Stimulated activated CD4-positive, alpha-beta T cell treated with anti-CD3 and anti-CD28 coated beads, Interleukin-2, amount 100 ng/mL, for 4 hours (primary cell): ENCODE measurements at regions not wholly inside any gene's neighbourhood (a gene's known extent, or its start where the extent isn't known, plus 50 kb on each side); places are given as distances from the start of the nearest gene placed in this dataset.

Source experiments
- DNase-seq: peaks from one replicate; pipeline ENCODE4 v3.0.0-alpha.2; 2020; ENCODE audit warnings: low read depth

DNA sequence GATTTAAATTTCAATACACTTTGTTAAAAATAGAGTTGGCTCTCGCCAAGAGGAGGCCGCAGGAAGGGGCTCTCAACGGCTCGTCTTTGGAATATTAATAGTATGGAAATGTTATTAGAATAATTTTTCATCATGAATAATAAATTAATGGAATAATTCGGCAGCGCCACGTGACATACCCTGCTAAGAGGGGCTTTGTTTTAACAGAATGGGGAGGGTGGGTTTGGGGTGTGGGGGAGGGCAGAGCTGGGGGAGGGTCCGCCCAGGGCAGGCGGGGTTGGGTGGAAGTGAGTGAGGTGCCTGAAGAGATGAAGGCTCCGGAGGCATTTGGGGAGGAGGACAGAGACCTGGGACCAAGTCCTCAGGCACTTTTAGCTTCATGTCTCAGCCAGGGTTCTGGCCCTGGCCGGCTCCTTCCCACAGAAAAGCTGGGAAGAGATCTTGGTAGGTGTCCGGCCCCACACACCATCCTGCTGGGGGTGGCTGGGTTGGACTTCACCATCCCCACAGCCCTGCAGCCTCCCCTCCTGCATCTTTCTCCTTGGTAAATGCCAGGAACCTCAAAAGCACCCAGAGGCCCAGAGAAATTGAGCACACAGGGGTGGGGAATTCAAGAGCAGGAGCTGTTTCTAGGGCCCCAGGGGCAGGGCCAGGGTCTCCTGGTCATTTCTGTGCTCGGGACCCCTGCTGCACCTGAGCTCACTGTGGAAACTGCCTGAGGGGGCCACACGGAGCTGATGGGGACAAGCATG is 93.6 kb upstream of the BHLHE23 start:
- no peak for DNase-seq

DNA sequence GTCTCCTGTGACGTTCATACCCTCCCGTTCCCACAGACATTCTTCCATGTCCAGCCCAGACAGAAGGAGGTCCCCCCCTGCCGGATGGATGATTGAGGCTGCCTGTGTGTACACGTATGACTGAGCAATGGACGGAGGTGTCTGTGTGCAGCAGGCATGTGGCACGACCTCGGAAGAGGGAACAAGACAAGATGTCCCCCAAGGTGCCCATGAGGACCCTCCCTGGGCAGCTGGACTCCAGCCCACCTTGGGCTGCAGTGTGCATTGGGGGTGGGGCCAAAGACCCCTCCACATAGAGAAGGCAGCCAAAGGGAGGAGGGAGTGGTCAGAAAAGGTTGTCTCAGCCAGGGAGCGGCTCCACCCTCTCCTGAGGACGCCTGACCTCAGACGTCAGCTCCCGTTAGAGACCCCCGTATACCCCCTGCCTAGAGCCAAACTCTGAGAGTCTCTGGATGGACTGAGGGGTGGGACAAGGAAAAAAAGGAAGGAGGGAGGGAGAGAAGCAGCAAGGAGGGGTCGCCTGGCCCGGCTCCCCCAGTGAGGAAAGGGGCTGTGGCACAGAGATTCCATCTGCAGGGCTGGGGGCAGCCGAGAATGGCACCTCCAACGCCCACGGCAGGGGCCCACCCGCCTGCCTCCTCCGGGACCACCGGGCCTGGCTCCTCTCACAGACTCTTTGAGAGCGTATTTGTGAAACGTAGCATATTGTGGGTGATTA is 92.9 kb upstream of the BHLHE23 start:
- no peak for DNase-seq

DNA sequence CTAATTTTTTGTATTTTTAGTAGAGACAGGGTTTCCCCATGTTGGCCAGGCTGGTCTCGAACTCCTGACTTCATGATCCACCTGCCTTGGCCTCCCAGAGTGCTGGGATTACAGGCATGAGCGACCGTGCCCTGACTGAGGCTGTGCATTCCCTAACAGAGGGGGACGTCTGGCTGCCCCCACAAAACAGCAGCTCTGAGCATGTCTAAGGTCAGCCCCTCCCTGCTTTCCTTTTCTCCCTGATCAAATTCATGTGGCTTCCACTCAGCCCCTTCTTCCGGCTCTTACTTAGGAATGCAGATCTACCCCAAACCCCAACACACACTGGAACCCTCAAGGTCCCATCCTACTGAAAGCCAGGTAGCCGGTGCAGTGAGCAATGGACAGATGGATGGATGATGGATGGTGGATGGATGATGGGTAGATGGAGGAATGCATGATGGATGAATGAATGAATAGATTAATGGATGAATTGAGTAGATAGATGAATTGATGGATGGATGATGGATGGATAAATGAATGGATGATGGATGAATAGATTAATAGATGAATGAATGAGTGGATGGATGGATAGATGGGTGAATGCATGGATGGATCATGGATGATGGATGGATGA is 91.5 kb upstream of the BHLHE23 start:
- no peak for DNase-seq

DNA sequence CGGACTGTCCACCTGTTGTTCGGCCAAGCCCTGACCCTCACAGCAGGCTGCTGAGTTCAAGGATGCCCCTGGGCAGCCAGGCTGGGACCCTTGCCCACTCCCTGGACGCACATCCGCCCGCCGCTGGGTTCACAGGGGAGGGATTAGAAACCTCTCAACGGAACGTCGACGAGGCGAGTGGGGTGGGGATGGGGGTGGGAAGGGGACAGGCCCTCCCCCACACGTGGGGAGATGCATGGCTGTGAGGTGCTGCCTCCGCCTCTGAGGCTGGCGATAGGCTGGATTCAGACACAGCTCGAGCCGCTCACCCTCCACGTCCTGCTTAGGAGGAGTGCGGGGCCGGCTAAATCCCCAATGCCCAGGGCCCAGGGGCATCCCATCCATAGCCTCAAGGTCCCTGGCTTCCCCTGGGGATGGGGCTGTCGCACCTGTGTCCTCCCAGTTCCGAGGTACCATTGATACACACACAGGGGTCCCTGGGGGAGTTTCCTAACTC is 90.6 kb upstream of the BHLHE23 start:
- DNase-seq = no peak

DNA sequence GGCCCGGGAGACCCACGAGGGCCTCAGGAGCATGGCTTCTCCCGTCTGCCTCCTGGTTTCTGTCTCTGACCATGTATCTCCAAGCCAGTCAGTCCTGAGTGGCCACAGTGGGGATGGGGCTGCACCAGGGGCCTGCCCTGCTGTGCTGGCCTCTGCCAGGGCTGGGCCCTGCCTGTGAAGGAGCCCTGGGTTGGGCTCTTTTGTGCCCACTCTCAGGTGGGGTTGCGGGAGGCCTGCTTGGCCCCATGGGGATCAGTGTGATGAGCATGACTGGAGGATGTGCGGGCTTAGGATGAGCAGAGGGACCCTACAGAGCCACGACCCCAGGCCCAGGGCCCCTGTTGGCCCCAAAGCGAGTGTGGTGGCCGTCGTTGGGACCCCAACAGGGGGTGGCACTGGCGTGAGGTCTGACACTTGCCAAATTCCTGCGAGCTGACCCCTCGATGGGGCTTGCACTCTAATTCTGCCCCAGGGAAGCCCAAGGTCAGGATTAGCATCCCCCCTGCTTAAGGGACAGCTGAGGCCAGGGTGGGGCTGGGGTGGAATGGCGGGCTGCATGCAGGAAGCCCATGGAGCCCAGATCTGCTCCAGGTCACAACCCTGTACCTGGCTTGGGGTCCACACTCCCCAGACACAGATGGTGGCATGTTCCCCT is 90.0 kb upstream of the BHLHE23 start:
- no peak for DNase-seq

DNA sequence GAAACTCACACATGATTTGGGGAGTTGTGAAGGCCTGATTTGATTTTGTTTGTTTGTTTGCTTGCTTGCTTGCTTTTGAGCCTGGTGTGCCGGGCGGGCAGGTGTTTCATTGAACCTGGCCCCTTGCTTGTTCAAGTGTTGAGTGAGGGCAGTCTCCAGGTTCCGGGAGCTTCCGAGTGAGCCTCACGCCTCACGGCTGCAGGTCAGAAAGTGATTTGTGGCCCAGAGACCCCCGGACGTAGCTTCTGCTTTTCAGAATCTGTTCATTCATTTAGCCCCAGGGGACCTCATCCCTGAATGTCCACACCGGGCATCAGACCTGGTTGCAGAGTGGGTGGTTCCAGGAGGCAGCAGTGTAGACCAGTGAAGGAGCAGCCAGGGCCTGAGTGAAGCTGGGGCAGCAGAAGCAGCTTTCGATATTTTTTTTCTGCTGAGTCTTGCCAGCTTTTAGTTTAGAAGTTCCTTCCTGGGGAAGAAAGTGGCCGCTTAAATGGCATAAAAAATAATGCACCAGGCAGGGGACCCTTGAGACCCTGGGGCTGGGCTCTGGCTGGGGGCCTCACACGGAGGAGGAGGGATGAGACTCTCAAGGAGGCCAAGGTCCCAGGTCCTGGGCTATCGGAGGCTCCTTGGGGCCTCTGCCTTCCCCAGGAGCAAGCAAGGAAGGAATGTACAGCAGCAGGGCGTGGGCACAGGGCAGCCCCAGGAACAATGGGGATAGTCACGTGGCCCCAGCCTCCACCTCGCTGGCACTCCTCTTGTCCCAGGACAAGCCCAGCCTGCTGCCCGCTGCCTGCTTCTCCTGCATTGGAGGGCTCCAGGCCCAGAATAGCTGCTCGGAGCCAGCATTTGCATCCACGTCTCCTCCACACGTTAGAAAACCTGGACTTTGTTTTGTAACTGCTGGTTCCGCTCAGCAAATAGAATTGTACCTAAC is 89.2 kb upstream of the BHLHE23 start:
- no peak for DNase-seq

DNA sequence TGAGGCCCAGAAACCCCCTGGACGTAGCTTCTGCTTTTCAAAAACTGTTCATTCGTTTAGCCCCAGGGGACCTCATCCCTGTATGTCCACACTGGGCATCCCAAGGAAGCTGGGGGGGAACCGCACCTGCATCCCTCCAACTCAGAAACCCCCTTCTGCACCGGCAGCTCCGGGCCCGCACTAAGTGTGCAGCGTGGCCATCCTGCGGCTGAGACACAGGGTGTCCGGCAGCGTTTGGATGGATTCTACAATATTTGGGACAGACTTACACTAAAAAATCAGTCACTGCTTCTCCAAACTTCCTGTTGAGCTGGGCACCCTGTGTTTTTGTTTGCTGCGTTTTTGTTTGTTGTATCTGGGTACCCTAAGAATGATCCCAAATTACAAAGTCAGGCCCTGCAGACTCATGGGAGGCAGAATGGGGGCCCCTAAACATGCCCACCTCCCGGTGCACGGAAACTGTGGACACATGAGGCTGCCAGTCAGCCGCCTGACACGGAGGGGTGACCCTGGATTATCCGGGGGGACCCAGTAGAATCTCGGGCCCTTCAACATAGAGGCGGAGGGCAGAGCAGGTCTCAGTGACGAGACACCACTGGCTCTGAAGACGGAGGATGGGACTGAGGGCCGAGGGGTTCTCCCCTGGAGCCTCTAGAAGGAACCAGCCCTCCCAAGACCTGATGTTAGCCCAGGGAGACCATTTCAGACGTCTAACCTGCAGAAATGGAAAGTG is 88.2 kb upstream of the BHLHE23 start:
- no peak for DNase-seq

DNA sequence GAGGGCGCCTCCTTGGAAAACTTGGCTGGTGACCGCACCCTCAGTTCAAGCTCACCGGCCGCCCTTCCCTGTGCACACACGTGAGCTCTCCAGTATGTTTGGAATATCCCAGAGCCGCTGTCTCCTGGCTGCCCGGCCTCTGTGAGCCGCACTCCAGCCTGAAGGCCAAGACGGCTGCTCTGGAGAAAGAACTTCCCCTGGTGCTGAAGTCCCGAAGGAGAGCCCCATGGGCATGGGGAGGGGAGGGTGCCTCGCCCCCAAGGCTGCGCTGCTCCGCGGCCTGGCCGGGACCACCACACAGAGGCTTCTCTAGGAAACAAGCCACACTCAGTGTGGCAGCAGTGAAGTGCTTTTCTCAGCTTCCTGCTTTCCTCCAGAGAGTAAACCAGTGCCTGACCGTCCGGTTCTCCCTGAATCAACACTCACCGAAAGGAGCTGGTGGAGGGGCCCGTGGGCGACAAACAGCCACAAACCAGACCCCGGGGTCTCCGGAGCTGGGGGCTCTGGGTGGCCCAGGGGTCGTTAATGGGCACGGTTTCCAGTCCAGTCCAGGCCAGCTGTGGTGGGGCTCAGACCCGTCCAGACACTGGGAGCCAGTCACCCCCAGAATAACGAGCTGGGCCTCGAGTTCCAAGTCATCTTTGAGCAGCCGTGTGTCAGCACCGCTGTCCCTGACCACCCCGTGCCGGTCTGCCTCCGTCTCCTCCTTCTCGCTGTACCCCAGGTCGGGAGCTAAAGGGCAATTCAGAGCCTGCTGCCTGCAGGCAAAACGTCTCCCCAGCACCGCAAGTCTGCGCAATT is 87.4 kb upstream of the BHLHE23 start:
- DNase-seq = no peak

DNA sequence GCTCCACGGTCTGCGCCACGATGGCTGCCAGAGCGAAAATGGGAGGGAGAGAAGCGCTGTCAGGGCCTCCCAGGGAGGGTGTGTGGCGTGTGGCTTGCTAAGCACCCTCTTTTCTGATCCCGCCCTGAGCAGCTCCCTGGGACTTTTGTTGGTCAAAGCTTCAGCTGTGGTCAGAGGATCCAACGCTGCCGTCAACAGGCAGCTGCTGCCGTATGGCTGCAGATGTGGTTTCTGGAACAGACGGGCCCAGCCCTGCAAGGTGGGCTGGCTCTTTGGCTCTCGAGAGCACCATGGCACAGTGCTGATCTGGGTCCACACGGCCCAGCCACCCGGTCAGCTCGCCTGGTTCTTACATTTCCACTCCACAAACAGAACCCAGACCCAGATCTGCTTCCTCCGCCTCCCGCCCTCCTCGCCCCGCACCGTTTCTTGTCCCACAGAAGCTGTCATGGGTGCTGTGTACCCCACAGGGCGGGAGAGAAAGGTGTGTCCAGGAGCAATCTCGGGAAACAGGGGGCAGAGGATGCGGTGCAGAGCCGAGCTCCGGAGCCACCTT is 86.0 kb upstream of the BHLHE23 start:
- DNase-seq = no peak

DNA sequence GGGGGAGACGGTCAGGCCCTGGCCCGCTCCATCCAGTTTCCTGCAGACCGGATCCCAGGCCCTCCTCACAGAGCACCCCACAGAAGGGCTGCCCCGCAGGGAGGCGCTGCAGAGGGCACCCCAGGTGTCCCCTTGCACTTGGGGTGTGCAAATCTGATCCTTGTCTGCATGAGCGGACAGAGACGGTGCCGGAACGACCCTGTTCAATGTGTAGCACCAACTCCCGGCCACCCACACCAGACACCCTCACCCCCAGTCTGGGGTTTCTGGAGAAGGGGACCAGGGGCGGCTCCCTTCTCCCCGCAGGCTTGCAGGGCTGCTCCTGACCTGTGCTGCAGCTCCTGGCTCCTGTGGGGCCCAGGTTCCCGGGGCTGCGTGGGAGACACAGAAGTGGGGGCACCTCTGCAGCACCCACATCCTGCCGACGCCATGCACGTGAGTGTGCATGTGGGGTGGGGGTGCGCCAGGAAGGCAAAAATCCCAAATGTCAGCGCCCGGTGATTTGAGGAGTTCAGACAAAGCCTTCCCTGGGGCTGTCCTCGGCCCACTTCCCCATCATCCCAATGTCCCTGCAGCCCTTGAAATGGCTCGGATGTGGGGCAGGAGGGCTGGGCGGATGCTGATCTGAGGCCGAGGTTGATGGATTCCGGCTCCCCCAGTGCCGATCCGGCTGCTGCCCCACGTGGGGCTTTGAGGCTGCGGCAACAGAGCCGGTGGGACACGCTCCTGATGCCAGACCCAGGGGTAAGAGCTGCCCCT is 85.3 kb upstream of the BHLHE23 start:
- no peak for DNase-seq

DNA sequence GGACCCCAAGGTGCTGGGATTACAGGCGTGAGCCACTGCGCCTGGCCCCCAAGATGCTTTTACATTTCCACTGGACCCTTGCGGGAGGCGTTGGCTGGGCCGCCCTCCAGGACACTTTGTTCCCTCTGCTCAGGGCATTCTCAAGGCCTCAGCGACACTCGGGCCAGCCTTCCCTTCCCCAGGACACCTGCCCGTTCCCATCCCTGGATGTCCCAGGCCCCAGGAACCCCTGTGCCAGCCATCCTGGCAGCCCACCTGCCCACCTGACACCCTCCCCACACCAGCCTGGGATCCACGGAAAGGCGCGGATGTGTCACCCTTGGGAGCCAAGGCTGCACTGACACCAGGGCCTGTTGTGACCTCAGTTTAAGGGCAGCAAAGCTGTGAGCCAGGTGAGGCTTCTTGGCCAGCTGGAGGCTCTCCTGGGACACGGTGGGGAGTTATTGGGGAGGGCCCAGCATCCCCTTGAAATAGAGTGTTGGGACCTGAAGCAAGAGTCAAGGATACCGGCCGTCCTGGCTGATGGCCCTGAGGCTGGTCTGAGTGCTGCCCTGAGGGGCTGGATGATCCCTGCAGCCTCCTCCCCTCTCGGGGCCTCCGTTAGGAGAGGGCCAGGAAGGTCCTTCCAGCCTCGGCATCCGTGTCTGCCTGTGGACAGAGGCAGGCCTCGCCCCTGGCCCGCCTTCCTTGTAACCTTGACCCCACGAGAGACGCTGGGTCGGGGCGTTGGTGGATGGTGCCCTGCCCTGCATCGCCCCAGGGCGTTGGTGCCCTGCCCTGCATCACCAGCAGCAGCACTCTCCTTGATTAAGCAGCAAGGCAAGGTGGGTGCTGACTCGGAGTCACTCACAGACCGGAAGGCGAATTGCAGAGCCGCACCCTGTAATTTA is 84.2 kb upstream of the BHLHE23 start:
- no peak for DNase-seq

DNA sequence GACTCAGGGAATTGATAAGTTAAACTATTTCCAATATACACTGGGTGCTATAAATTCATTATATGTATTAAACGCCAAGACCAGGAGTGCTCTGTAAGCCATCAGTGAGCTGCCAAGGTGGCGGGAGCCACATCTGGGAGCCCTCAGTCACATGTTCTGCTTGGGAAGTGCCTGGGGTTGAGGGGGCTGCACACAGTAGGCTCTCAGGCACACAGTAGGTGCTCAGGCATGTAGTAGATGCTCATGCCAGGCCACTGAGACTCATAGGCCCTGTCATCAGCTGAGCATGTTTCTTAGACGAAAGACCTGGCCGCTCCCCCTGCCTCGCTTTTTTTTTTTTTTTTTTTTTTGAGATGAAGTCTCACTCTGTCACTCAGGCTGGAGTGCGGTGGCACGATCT is 83.3 kb upstream of the BHLHE23 start:
- DNase-seq = no peak

DNA sequence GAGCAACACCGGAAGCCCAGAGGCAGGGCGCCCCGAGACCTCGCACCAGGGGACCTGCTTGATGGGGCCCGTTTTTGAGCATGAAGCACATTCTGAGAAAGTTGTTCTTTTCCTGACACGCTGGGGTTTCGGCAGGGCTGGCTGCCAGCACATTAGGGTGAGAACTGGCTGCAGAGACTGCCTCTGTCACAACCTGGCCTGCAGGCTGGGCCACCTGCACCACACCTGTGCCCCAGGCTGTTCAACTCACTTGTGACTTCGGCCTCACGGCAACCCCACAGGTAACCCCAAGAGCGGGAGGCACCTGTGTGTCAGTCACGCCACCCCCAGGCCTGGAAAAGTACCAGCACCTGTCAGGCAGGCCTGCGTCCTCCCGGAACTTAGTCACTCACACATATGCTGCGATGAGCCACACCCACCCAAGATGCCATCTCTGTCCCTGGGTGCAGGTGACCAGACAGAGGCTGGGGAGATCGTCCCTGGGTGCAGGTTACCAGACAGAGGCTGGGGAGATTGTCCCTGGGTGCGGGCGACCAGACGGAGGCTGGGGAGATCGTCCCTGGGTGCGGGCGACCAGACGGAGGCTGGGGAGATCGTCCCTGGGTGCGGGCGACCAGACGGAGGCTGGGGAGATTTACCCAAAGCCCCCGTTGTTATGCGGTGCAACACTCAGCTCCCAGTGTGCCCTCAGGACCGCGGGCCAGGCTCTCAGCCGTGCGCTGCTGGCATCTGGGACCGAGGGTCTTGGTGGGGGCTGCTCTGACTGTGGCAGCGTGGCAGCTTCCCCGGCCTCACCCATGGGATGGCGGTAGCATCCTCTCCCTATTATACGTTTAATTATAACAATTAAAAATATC is 82.5 kb upstream of the BHLHE23 start:
- DNase-seq = no peak

DNA sequence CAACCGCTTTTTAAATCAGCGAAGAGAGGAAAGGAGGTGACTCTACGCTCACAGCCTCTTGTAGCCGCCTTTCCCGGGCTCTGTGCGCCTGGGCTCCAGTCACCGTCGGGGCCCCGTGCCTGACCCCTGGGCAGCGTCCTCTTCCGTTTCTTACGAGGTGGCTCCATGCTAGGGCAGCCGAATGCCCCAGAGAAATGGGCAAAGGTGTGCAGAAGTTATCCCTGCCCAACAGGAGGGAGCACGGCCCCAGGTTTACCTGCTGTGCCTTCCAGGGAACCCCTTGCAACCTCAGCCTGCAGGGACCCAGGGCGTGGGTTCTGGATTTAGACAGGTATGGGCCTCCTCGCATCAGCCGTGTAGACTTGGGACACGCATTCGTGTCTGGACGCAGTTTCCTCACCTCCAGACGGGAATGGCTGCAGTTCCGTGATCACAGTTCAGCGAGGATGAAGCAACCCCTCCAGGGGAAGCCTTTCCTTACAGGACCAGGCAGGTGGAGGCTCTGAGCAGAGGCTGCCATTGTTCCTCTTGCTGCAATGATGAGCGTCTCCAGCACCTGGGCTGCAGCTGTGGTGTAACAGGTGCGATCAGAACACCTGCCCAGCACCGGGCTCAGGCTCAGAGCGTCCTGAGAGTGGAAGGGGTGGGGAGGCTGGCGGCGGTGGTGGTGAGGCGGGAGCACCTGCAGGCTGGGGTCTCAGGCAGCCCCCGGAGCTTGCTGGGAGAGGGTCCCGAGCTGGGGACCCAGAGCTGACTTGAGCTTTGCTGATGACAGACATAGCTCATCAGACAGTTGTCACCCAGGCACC is 81.3 kb upstream of the BHLHE23 start:
- no peak for DNase-seq

DNA sequence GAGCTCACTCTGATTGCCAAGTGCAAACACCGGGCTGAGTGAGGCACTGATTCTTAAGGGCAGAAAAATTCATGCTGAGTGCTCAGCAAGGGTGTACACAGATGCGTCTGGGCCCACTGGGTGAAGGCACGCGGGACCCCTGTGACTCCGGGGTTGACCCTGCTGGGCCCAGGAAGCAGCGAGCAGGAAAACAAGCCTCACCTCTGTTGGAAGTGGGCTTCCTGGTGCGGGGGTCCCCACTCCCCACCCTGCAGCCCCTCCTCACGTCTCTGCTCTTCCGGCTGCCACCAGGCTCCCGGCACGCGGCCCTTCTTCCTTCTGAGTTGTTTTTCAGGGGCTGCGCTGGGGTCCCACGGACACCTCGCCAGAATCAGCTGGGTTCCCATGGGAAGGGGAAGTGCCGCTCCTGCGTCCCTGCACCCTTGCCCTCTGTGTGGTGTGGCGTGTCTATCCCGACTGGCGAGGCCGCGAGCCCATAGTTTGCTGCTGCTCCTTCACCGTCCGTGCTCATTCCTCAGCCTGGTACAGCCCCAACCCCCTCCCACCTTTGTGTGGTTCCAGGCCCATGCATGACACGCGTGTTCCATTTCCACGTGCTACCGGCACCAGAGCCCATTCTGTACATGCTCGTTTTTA is 80.6 kb upstream of the BHLHE23 start:
- no peak for DNase-seq
